NCI-H82 treated with DMSO at 0.1 percent for 48 hours (cell line): ENCODE measurements at regions not wholly inside any gene's neighbourhood (a gene's known extent, or its start where the extent isn't known, plus 50 kb on each side); places are given as distances from the start of the nearest gene placed in this dataset.

Experiments used
- DNase-seq: peaks from one replicate; lab custom pipeline; 2025; ENCODE audit not compliant: unreplicated experiment; lab: John Stamatoyannopoulos, UW

DNA sequence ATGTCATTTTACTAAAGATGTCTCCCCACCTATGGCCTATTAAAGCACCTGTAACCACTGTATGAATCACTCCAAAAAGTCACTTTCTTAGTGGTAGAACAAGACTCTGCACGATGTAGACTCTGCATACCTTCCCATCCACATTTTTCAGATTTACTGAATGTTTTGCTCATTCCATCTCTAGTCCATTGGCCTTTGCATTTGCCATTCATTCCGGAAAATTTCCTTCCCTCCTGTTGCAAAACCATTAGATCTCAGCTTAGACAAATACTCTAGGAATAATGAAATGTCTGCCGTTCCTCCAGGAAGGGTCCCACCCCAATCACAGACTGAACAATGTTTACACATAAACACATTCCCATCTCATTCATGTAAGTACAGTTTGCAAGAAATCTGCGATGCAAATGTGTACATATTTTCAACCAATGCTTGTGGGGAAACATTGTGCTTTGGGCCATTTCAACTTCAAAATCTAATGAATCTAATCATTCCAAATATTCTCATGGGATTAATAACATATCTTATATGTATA is 146.3 kb upstream of the XYLT1 start:
- DNase-seq = no peak

DNA sequence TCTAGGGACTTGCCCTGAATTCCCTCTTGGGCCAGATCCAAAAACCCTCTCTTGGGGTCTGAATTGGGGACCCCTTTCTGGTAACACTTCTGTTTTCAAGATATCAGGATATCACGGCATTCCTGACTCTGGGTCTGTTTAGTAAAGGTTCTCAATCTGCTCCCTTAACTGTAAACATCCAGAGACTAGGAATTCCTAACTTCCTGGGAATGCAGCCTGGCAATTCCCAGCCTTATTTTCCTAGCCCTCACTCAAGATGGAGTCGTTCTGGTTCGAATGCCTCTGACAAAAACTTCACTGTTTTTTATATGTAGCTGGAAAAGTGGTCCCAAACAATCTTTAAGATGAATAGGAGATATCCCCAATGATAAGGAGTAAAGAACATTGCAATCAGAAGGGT is 141.6 kb upstream of the XYLT1 start:
- no peak for DNase-seq

DNA sequence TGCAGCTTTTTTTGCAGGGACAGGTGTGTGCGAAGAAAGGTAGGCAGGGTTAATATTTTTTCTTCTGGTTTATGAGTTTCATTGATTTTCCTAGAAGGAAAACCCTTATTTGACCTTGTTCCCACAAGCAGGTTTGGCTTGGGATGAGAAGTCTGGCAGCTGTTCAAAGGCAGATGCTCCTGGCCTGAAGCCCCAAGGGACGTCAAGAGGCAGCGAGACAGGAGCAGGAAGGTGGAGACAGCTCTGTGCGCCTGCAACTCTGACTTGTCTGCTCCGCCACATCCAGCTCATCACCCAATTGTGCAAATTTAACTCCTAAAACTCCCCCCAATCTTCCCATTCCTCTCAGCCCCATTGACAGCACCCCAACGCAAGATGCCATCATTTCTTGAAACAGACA is 136.8 kb upstream of the XYLT1 start:
- no peak for DNase-seq

DNA sequence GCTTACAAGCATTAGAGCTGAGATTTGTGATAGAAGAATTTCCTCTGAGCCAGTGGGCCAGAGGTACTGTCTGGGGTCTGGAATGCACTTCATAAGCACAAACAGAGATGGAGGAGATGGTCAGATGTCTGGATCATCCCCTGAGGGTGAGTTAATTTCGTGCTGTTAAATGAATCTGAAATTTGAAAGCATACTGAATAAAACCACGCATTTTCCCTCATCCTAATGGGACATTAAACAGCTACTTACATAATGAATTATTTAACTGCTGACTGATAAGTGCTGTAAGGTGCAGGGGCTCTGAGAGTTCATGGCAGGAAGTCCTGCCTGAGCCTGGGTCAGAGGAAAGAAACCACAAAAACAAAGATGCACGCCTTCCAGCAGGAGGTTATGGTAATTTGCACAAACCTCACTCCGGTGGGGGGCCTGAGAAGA is 136.3 kb upstream of the XYLT1 start:
- no peak for DNase-seq

DNA sequence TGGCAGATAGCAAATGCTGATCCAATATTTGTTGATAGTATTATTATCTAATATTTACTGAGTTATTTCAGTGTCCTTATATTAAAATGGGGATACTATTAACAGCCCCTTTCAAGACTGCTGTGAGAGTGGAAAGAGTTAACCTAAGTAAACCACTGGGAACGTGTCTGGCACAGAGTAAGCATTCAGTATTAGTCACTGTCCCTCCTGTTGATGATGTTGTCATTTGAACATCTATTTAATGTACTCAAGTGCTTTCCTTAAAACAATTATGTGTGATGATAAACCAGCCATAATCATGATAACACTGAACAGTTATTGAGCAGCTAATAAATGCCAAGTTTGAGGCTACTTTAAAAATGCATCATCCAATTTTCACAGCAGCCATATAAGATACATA is 135.7 kb upstream of the XYLT1 start:
- DNase-seq = no peak

DNA sequence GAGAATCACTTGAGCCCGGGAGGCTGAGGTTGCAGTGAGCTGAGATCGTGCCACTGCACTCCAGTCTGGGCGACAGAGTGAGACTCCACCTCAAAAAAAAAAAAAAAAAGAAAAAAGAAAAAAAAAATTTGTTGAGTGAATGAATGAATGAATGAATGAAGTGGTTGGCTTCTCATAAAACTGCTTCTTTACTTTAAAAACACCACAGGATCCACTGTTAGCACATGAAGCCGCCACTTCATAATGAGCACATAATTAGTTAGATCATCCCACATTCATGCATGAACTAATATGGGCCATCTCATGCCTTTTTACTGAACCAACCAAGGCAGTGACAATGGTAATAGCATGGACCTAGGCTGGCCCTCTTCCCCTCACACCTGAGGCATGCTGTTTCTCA is 135.0 kb upstream of the XYLT1 start:
- DNase-seq = no peak

DNA sequence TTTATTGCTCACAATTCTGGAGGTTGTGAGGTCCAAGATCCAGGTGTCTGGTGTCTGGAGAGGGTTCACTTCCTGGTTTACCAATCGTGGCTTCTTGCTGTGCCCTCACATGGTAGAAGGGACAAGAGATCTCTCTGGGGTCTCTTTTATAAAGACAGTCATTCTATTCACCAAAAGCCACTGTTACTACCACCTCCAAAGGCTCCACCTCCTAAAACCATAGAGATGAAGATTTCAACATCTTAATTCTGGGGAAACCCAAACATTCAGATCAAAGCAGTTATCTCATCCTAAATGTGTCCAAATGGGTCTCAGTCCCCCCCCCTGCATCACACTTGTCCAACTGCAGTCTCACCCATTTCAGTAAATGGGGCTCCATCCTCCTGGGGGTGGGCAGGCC is 132.9 kb upstream of the XYLT1 start:
- DNase-seq = no peak

DNA sequence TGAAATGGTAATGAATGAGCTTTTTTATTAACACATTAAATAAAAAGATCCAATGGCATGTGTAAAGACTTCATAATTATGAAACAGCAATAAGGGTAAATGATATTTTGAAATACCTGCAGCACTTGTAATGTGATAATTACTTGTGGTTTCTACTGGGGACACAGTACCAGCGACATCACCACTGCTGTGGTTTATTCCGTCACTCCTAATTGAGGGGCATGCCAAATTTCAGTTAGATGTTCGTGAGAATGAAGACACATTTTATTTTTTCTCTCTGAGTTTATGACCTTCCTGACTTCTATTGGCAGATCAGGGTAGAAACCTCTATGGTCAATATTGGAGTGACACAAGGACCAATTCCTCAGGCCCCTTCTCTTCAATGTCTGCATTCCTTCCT is 131.9 kb upstream of the XYLT1 start:
- no peak for DNase-seq

DNA sequence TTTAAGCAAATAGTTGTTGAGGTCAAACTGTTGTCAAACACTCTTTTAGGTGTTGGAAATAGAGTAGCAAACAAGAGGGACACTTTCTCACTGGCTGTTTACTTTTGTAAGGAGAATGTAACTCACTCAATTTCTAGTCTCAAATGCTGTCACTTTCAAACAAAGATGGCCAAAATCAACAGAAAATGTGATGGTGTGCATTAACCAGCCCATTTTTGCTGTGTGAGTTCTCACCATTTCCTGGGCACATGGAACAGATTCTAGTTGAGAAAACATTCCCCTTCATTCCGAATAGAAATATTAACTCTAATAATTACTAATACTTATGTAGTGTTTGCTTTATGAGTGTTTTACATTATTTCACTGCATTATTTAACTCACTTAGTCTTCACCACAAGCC is 128.2 kb upstream of the XYLT1 start:
- no peak for DNase-seq

DNA sequence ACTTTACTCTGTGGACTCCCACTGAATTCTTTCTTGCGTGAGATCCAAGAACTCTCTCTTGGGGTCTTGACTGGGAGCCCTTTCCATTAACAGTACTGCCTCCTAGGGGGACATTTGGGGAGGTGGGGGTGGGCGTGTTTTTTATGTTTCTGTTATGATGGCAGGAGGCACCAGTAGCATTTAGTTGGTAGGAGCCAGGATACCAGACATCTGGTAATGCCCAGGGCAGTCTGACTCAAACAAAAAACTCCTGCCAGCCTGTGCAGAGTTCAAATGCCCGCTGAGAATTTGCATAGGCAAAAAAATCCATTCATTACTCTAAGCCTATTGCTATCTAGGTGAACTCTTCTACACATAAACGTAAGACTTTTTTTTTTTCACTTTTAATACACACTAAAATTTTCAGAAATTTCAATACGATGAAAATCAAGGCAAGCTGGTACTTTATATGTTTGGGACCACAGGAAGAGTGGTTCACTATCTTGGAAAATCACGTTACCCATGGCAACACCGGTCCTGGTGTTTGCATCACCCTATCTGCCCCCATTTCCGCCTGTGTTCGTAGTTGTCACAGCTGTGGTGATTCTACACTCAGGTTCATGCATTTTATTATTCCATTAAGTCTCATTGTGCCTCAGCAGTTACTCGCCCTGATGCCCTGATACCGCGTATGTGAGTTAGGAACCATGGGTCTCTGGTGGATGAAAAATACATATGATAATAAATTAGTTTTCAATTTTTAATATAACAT is 121.1 kb upstream of the XYLT1 start:
- DNase-seq = no peak

DNA sequence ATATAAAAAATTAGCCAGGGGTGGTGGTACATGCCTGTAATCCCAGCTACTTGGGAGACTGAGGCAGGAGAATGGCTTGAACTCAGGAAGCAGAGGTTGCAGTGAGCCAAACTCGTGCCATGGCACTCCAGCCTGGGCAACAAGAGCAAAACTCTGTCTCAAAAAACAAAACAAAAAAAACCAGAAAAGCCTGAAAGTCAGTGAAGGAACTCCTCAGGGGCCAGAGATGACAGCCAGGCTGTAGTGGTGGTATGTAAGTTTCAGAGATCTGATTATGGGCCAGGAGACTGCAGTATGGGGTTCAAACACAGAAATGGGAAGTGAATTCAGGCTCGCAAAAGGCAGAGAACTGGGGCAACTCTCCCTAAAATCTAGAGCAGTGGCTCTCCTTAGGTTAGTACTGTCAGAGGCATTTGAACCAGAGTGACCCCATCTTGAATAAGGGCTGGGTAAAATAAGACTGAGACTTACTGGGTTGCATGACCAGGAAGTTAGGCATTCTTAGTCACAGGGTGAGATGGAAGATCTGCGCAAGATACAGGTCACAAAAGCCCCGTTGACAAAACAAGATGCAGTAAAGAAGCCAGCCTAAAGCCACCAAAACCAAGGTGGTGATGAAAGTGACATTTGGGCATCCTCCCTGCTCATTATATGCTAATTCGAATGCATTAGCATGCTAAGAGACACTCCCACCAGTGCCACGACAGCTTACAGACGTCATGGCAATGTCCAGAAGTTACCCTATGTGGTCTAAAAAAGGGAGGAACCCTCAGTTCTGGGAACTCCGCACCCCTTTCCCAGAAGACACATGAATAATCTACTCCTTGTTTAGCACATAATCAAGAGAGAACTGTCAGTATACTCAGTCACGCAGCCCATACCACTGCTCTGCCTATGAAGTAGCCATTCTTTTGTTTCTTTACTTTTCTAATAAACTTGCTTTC is 120.2 kb upstream of the XYLT1 start:
- DNase-seq = no peak

DNA sequence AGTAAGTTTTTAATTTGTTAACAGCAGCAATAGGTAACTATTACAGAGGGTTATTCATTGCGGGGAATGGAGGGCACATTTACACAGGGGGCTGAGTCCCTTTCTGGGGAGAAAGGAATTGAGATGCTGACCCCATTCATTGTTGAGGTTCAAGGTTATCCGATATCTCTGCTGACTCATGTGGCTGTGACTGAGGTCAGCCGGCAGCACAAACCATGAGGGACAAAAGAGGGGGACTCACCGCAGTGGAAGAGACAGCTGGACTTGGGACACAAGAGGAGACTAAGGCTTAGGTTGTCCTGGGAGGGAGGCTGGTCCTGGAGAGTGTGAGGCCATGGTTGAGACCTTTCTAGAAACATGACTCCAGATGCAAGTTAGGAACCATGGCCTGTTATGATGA is 119.1 kb upstream of the XYLT1 start:
- DNase-seq = no peak

DNA sequence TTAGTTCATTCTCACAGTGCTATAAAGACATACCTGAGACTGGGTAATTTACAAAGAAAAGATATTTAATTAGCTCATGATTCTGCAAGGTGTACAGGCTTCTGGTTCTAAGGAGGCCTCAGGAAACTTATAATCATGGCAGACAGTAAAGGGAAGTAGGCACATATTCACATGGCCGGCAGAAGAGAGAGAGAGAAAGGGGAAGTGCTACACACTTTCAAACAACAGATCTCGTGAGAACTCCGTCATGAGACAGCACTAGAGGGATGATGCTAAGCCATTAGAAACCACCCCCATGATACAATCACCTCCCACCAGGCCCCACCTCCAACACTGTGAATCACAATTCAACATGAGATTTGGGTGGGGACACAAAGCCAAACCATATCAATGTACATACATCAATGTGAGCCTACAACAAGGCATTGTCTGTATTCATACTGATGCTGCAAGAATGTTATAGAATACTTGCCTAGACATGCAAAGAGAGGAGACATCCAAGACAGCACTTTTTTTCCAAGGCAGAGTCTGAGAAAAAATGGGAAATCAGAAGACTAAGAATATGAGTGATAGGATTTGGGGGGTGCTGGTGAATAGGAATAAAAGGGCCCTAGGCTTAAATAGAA is 114.8 kb upstream of the XYLT1 start:
- DNase-seq = no peak

DNA sequence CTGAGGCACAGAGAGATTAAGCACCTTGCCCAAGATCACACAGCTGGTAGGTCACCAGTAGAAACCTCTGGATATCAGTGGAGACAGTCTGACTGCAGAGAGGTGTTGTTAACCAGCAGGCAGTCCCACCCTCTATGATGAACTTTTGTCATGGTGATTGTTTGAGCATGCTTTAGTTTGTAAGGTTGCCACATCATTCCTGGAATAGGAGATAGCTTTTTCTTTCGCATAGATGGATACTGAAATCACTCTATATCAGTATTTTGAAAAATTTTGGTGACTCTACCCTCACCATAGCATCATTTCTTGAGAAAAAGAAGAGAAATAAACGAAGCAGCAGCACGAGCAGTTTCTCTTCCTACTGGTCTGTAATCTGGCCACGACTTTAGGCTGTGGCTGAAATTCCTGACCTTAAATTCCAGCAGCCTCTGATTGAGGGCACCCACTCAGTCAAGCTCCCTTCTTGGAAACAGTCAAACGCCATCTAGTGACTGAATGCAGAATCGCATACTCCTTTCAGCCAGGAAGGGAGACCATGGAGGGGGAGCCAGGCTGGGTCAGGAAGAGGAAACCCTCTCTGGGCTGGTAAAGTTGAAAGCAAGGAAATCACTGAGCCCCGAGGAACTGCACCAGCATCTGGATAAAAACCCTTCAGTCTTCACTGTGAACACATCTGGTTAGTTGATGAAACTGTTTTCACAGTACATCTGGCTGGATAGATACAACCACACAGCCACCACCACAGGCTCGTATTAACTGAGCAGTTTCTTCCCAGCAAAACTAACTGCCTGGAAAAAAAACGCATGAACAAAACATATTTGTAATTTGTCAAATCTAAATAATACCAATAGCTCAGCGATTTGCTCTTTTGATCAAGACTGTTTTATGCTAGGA is 108.5 kb upstream of the XYLT1 start:
- DNase-seq = peak; percentile 9

DNA sequence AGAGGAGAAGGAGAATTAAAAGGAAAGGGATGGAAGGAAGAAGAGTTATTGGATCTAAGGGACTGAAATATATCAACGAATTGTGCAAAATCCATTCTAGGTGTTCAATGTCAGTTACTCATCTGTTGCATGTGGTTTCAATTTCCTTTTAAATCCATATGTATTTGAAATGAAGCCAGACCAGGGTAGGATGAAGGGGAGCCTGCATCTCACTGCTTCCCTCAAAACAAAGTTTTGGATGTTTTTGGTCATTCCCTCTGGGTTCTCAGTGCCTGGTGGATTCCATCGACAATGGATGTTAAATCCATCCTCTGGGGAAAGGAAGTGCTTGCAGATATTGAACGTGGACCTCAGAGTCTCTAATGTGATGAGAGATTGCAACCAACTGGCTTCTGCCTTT is 103.5 kb upstream of the XYLT1 start:
- DNase-seq = no peak

DNA sequence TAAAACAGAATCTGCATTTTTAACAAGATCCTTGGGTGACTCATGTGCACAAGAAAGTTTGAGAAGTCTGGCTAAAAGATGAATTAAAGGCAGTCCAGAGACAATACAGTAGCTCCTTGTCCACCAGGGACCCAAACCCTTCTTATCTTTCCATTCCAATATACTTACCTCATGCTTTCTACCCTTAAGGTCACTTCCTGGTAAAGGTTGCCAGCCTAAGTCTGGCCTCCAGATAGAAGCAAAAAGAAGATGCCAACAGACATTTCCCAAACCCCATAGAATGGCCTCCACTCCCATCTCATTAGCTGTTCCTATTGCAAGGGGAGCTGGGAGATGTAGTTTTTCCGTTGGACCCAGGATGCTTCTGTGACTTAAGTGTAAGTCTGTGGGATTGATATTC is 101.4 kb upstream of the XYLT1 start:
- no peak for DNase-seq

DNA sequence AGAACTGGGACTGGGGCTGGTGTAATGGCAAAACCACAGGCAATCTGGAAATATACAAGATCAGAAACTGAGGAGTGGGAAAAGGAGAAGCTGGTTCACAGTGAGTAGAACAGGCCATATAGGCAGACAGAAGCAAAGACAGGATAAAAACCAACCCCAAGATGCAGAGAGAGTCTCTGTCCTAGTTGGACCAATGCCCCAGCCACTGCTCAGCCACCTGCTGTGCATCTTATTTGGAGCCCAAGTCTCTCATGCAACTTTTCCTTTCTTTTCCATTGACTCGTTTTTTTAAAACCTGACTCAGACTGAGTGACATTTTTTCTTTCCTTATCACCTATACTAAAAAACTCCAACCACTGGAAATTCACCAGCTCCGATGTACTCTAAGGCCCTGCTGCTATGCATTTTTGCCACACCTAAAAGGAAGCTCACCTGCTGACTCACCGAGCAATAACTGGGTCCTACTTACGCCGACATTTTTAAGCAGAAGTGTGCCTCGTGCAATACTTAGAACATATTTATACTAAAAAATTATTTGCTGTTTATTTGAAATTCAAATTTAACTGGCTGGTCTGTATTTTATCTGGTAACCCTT is 100.8 kb upstream of the XYLT1 start:
- no peak for DNase-seq

DNA sequence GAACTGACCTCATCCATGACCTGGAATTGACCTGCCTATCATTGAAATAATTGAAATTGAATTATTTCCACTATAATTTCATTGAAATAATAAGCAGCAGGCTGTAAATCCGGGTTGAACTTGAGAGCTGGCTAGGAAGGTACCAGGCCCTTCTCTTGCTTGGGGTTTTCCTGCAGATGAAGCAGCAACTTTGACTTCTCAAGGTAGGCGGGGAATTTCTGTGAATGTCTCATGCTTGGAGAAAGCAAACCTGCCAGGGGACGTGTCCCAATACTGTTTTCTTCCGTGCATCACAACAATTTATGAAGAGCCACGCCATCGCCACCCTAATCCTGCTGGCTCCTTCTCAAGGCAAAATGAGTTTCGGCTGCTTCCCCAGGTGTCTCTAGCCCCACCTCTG is 97.5 kb upstream of the XYLT1 start:
- DNase-seq = no peak

DNA sequence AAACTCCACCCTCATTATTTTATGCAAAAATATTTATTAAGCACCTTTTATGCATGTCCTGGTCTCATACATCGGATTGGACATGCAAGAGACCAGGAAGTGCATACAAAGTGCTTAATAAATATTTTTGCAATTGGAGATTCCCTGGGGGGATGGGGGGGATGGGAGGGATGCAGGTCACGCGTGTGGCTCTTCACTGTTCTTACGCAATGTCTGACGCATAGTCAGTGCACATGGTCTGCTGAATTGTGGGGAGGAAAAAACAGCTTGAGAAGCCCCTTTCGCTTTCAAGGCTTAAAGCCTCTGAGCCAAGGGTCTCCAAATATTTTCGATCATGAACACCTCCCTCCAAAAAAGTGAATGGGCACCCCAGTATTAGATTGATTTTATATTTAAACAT is 96.7 kb upstream of the XYLT1 start:
- no peak for DNase-seq
